Uterus (tissue), 3 donors: ENCODE measurements at regions not wholly inside any gene's neighbourhood (a gene's known extent, or its start where the extent isn't known, plus 50 kb on each side); places are given as distances from the start of the nearest gene placed in this dataset.

Source experiments
- DNase-seq, 2 donors: peaks; one replicate each; pipeline ENCODE4 v3.0.0-alpha.2; 2019 to 2020
- H3K27ac ChIP-seq, 2 donors: fragments of 200-600 bp; sonication (generic); 1 replicate in 1 of 2; 2 replicates in 1 of 2; pipeline ENCODE4 v1.5.1; 2016 to 2018
- H3K27me3 ChIP-seq, 2 donors: fragments of 200-600 bp; sonication (generic); one replicate each; pipeline ENCODE4 v1.5.1; 2018 to 2019; ENCODE audit warnings: control low read depth in 1 of 2
- H3K36me3 ChIP-seq, 2 donors: fragments of 200-600 bp; sonication (generic); one replicate each; pipeline ENCODE4 v1.5.1; 2019; ENCODE audit warnings: control low read depth in 1 of 2
- H3K4me1 ChIP-seq, 2 donors: fragments of 200-600 bp; sonication (generic); one replicate each; pipeline ENCODE4 v1.5.1; 2018 to 2019; ENCODE audit warnings: control low read depth in 1 of 2
- H3K4me3 ChIP-seq, 2 donors: fragments of 200-600 bp; sonication (generic); 1 replicate in 1 of 2; 2 replicates in 1 of 2; pipeline ENCODE4 v1.5.1; 2018 to 2019; ENCODE audit warnings: mild to moderate bottlenecking in 1 of 2
- H3K9me3 ChIP-seq, 2 donors: fragments of 200-600 bp; sonication (generic); one replicate each; pipeline ENCODE4 v1.5.1; 2019; ENCODE audit warnings: control low read depth in 1 of 2
- POLR2A ChIP-seq, 2 donors: fragments of 450-650 bp; IDR thresholded peaks; one replicate each; pipeline ENCODE4 v1.6.1; 2016; ENCODE audit warnings: antibody characterized with exemption in 2 of 2, mild to moderate bottlenecking in 1 of 2, moderate library complexity in 1 of 2
- intact Hi-C: fragments of 100-400 bp; cut with DNase I; formaldehyde crosslinking; loops from one replicate; pipeline ENCODE4 v1.15.1; 2023; ENCODE audit warnings: low total_unique reads
- TF ChIP-seq, protein P1 (sequence below), 4 experiments: fragments of 200-600 bp in 2 of 4; fragments of 450-650 bp in 2 of 4; sonication (generic) in 2 of 4; IDR thresholded peaks; one replicate each; pipeline ENCODE4 v1.5.1; 2016 to 2019; ENCODE audit warnings: antibody characterized with exemption in 4 of 4, mild to moderate bottlenecking in 2 of 4, moderate library complexity in 1 of 4
- donor health status: DM: yes; HTN: yes; CAD: no.

DNA sequence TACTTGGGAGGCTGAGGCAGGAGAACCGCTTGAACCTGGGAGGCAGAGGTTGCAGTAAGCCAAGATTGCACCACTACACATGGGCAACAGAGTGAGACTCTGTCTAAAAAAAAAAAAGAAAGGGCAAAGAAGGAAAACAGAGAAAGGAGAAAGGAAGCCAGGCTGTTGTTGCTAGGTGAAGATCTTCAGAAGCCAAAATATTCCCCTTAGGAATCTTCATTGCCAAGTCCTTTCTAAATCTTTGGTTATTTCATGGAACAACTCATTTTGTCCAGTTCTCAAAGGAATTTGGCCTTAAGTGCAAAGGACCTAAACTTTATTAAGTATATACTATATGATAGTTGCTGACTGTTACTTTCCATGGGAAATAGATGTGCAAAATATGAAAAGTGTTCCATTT lies 59.2 kb upstream of the OSBPL11 start:
- Histone ChIP-seq H3K4me3 (no peak overlapping the region), H3K27ac (no peak overlapping the region), H3K27me3 (no peaks in the 10 kb centered on the region), H3K9me3 (no peaks in the 10 kb centered on the region), H3K36me3 (no peaks in the 10 kb centered on the region), H3K4me1 (no peaks in the 10 kb centered on the region)
- DNase-seq: no peak
- intact Hi-C loops: no loop called here
- no peak for TF ChIP-seq POLR2A (IDR thresholded peaks at IDR 0.05)
- TF ChIP-seq, protein P1, sequence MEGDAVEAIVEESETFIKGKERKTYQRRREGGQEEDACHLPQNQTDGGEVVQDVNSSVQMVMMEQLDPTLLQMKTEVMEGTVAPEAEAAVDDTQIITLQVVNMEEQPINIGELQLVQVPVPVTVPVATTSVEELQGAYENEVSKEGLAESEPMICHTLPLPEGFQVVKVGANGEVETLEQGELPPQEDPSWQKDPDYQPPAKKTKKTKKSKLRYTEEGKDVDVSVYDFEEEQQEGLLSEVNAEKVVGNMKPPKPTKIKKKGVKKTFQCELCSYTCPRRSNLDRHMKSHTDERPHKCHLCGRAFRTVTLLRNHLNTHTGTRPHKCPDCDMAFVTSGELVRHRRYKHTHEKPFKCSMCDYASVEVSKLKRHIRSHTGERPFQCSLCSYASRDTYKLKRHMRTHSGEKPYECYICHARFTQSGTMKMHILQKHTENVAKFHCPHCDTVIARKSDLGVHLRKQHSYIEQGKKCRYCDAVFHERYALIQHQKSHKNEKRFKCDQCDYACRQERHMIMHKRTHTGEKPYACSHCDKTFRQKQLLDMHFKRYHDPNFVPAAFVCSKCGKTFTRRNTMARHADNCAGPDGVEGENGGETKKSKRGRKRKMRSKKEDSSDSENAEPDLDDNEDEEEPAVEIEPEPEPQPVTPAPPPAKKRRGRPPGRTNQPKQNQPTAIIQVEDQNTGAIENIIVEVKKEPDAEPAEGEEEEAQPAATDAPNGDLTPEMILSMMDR (IDR thresholded peaks at IDR 0.05): no peak

- no peak for DNase-seq
- Histone ChIP-seq H3K27ac (no peak overlapping the region), H3K4me1 (no peaks in the 10 kb centered on the region), H3K9me3 (no peaks in the 10 kb centered on the region), H3K36me3 (no peaks in the 10 kb centered on the region), H3K4me3 (no peak overlapping the region), H3K27me3 (no peaks in the 10 kb centered on the region)
- TF ChIP-seq POLR2A (IDR thresholded peaks at IDR 0.05): no peak
- TF ChIP-seq, protein P1 (IDR thresholded peaks at IDR 0.05): no peak
- intact Hi-C loops: no loop called here
Measured at GRCh38 chr3:125662675-125663074, 67.4 kb upstream of the OSBPL11 start.

- Histone ChIP-seq H3K27me3 (no peaks in the 10 kb centered on the region), H3K4me1 (no peaks in the 10 kb centered on the region), H3K36me3 (no peaks in the 10 kb centered on the region), H3K27ac (no peak overlapping the region), H3K4me3 (no peak overlapping the region), H3K9me3 (no peaks in the 10 kb centered on the region)
- DNase-seq: no peak
- TF ChIP-seq, protein P1 (IDR thresholded peaks at IDR 0.05): no peak
- no peak for TF ChIP-seq POLR2A (IDR thresholded peaks at IDR 0.05)
- intact Hi-C loops: no loop called here
Measured at GRCh38 chr3:125670352-125670751, 75.1 kb upstream of the OSBPL11 start.

DNA sequence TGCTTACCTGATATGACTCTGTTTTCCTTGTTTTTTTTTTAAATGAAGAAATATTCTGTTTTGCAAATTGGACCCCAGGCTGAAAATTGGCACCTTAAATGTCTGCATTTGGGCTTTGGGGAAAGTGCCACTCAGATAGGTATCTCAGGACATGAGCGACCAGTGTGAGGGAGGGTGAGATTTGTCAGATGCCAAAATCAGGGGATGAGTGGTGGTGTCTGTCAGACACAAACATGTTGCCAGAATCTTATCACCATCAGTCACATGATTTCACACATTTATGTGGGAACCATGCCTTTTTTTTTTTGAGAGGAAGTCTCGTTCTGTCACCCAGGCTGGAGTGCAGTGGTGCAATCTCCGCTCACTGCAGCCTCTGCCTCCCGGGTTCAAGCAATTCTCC lies 75.6 kb upstream of the OSBPL11 start:
- intact Hi-C loops: no loop called here
- DNase-seq: no peak
- Histone ChIP-seq H3K27ac (no peak overlapping the region), H3K4me1 (no peaks in the 10 kb centered on the region), H3K27me3 (no peaks in the 10 kb centered on the region), H3K4me3 (no peak overlapping the region), H3K9me3 (no peaks in the 10 kb centered on the region), H3K36me3 (no peaks in the 10 kb centered on the region)
- TF ChIP-seq, protein P1 (IDR thresholded peaks at IDR 0.05): no peak
- no peak for TF ChIP-seq POLR2A (IDR thresholded peaks at IDR 0.05)

GRCh38 chr3:125671461-125672243 lies 76.4 kb upstream of the OSBPL11 start:
- intact Hi-C loops: no loop called here

More at GRCh38 chr3:125671461-125672243, 76.4 kb upstream of the OSBPL11 start:
- H3K9me3 ChIP-seq: no peaks in the 10 kb centered on the region
- TF ChIP-seq POLR2A (IDR thresholded peaks at IDR 0.05): no peak
- TF ChIP-seq, protein P1 (IDR thresholded peaks at IDR 0.05): no peak
- H3K27ac ChIP-seq: no peak overlapping the region
- H3K36me3 ChIP-seq: no peaks in the 10 kb centered on the region
- H3K27me3 ChIP-seq: no peaks in the 10 kb centered on the region
- no peak overlapping the region for H3K4me3 ChIP-seq
- DNase-seq: no peak
- H3K4me1 ChIP-seq: no peaks in the 10 kb centered on the region
